ENCODE measurements at regions not wholly inside any gene's neighbourhood (a gene's known extent, or its start where the extent isn't known, plus 50 kb on each side); places are given as distances from the start of the nearest gene placed in this dataset.

GRCh38 chr2:167430447-167430846, 542.2 kb downstream of the XIRP2 start:
- H3K9ac ChIP-seq (ENCODE audit: low read depth in 1 of 2, low read length in 2 of 2), result no peak overlapping the region
- DNase-seq (ENCODE audit: low spot score), result no peak
- no peaks in the 10 kb centered on the region for H3K4me1 ChIP-seq (ENCODE audit: control insufficient read depth in 4 of 4, insufficient read depth in 4 of 4, low read length in 3 of 4)
- no peaks in the 10 kb centered on the region for H3K36me3 ChIP-seq (ENCODE audit: control insufficient read depth in 4 of 4, insufficient read depth in 3 of 4, low read depth in 1 of 4, low read length in 3 of 4)
- peaks cover 0 to 4% (median 0%) of the 10 kb centered on the region in 4 donors for H3K9me3 ChIP-seq (ENCODE audit: control insufficient read depth in 4 of 4, low read length in 3 of 4)
- H3K27me3 ChIP-seq (ENCODE audit: control insufficient read depth in 4 of 4, insufficient read depth in 4 of 4, low read length in 3 of 4), result peaks cover 0 to 2% (median 0%) of the 10 kb centered on the region in 4 donors
- H3K4me3 ChIP-seq (ENCODE audit: low read depth in 1 of 3, low read length in 3 of 3), result no peak overlapping the region
- TF ChIP-seq GABPA (IDR thresholded peaks at IDR 0.05 in 1 of 2, conservative IDR thresholded peaks at IDR 0.05 in 1 of 2) (no peak), FOXA2 (IDR thresholded peaks at IDR 0.05) (no peak), JUND (IDR thresholded peaks at IDR 0.05) (no peak), HNF4G (IDR thresholded peaks at IDR 0.05) (no peak), EGR1 (IDR thresholded peaks at IDR 0.05; ENCODE audit: low read depth in 2 of 2) (no peak)
- TF ChIP-seq, protein P1, sequence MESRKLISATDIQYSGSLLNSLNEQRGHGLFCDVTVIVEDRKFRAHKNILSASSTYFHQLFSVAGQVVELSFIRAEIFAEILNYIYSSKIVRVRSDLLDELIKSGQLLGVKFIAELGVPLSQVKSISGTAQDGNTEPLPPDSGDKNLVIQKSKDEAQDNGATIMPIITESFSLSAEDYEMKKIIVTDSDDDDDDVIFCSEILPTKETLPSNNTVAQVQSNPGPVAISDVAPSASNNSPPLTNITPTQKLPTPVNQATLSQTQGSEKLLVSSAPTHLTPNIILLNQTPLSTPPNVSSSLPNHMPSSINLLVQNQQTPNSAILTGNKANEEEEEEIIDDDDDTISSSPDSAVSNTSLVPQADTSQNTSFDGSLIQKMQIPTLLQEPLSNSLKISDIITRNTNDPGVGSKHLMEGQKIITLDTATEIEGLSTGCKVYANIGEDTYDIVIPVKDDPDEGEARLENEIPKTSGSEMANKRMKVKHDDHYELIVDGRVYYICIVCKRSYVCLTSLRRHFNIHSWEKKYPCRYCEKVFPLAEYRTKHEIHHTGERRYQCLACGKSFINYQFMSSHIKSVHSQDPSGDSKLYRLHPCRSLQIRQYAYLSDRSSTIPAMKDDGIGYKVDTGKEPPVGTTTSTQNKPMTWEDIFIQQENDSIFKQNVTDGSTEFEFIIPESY (IDR thresholded peaks at IDR 0.05), result no peak
- H3K27ac ChIP-seq (ENCODE audit: low read depth in 1 of 2, low read length in 2 of 2), result no peak overlapping the region

DNA sequence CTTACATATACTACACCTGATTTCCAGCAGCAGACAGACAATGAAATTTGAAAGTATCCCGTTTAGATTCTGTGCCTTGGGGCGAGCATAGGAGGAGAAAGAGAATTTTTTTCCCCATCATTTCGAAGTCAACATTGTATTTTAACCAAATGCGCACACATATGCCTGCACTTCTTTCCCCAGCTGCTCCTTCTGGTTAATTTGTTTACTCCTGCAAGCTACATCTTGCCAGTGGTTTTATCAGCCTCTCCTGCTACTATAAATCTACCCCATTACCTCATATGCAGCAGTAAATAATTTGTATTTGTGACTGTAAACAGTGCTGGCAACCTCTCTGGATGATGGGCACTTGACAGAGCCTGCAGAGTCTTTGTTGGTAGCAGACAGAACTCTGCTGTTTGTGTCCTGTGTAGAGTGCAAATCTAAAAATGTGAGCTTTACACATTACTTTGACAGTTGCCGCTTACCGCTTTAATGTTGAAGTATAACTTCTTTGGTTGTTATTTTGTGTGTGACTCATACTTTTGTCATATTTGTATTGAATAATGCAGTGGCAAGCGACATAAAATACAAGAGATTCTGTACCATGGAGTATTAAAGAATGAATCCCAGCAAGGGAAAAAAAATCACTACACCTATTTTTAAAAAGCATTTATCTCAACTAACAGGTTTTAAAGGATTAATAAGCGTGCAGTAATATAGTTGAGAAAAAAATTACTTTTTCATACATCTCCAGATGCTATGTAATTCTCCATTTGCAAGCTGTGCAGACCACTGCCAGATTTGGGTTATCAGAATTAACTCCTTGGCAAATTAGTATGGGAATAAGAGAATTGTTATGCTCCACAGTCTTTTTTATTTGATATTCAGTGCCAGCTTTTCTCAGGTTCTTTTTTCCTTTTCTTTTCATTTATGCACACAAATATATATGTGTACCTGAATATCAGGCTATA, 536.8 kb downstream of the XIRP2 start:
- Histone ChIP-seq H3K27ac (ENCODE audit: low read depth in 1 of 2, low read length in 2 of 2) (no peak overlapping the region), H3K36me3 (ENCODE audit: control insufficient read depth in 4 of 4, insufficient read depth in 3 of 4, low read depth in 1 of 4, low read length in 3 of 4) (no peaks in the 10 kb centered on the region), H3K4me3 (ENCODE audit: low read depth in 1 of 3, low read length in 3 of 3) (no peak overlapping the region), H3K4me1 (ENCODE audit: control insufficient read depth in 4 of 4, insufficient read depth in 4 of 4, low read length in 3 of 4) (no peaks in the 10 kb centered on the region), H3K9me3 (ENCODE audit: control insufficient read depth in 4 of 4, low read length in 3 of 4) (peaks cover 0 to 4% (median 0%) of the 10 kb centered on the region in 4 donors), H3K9ac (ENCODE audit: low read depth in 1 of 2, low read length in 2 of 2) (no peak overlapping the region), H3K27me3 (ENCODE audit: control insufficient read depth in 4 of 4, insufficient read depth in 4 of 4, low read length in 3 of 4) (peaks cover 0 to 2% (median 0%) of the 10 kb centered on the region in 4 donors)
- DNase-seq (ENCODE audit: low spot score), result no peak
- TF ChIP-seq SP1 (IDR thresholded peaks at IDR 0.05) (no peak), ATF3 (IDR thresholded peaks at IDR 0.05) (no peak), FOXA1 (IDR thresholded peaks at IDR 0.05) (no peak), TAF1 (conservative IDR thresholded peaks at IDR 0.05) (no peak), REST (IDR thresholded peaks at IDR 0.05) (no peak), YY1 (IDR thresholded peaks at IDR 0.05) (no peak), FOXA2 (IDR thresholded peaks at IDR 0.05) (no peak), GABPA (IDR thresholded peaks at IDR 0.05 in 1 of 2, conservative IDR thresholded peaks at IDR 0.05 in 1 of 2) (no peak), MAX (IDR thresholded peaks at IDR 0.05) (no peak), RXRA (IDR thresholded peaks at IDR 0.05) (no peak), EGR1 (IDR thresholded peaks at IDR 0.05; ENCODE audit: low read depth in 2 of 2) (no peak), HNF4A (conservative IDR thresholded peaks at IDR 0.05) (no peak), RAD21 (IDR thresholded peaks at IDR 0.05) (no peak), NR2F2 (IDR thresholded peaks at IDR 0.05) (no peak), HNF4G (IDR thresholded peaks at IDR 0.05) (no peak), JUND (IDR thresholded peaks at IDR 0.05) (no peak), CTCF (IDR thresholded peaks at IDR 0.05; ENCODE audit: low read depth, low read length, missing input control) (no peak)
- TF ChIP-seq, protein P1 (IDR thresholded peaks at IDR 0.05), result no peak
- 80% methylated on average over 8 of the region's 8 CpGs for WGBS
